ENCODE measurements at regions not wholly inside any gene's neighbourhood (a gene's known extent, or its start where the extent isn't known, plus 50 kb on each side); places are given as distances from the start of the nearest gene placed in this dataset.
A peak's percentile ranks its signal among the peaks of the same experiment; 100 is the strongest.

DNA sequence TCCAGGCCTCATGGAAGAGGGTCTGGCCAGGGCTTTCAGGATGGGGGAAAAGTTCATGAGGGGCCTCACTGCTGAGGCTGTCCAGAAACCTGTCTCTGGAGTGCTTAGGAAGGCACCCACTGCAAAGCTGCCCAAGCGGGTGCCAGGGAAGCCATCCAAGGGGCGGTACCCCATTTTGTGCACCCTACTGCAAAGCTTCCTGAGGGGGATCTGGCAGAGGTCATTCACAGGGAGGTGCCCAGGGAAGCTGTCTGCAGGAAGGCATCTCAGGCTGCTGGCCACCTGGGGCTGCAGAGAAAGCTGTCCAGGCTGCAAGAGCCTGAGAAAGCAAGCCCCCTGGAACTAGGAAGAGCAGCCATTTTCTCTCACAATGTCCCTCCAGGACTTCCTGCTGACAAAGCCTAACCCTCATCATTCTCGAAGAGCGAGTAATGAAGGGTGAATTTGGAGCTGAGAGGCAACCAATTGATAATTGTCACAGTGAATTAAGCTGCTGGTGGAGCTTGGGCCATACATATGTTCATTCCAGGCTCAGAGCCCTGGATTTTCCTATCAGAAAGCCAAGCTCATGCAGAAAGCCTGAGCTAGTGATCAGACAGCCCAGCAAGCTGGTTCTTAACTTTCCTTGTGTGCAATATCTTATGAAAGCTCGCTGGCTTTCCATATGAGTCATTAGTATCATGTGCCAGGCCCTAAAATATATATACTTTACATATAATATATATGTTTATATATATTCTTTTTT, 62.2 kb upstream of the SLC22A16 start:
- DNase-seq (ENCODE audit: low read depth in 2 of 2), result no peak

DNA sequence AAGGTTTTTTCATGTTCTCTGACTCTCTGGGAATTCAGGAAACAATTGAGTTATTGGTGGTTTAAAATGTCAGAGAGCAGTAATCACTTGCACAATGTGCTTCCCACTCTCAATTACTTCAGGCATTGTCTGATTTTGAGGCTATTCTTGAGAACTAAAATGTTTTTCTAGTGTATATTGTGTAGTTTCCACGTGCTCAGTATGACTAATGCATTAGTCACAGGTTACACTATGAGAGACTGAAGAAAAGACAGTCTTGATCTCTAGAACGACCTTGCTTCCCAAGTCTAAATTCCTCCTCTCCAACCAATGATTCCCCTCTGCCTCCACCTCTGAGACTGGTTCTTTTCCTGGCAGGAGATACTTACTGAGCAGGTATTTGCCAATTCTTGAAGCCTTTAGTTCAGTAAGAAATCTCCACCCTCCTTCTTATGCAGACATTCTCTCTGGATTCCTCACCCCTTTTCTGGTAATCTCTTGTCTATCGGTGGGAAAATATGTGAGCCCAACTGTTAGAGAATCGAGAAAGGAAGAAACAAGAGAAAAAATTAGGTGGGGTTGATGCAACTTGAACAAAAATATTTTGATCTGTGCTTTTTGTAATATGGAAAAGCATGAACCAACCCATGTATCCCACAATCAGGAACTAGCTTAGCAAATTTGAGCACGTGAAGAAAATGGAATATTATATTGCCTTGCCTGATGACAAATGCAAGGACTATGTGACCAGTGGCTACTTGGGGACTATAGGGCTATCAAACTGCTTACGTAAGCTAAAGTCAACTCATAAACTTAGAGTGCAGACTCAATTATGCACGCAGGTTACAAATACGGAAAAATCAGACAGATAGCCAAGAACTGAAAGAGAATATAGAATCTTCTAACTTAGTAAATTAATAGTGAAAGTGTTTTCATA, 61.1 kb upstream of the SLC22A16 start:
- no peak for DNase-seq (ENCODE audit: low read depth in 2 of 2)

DNA sequence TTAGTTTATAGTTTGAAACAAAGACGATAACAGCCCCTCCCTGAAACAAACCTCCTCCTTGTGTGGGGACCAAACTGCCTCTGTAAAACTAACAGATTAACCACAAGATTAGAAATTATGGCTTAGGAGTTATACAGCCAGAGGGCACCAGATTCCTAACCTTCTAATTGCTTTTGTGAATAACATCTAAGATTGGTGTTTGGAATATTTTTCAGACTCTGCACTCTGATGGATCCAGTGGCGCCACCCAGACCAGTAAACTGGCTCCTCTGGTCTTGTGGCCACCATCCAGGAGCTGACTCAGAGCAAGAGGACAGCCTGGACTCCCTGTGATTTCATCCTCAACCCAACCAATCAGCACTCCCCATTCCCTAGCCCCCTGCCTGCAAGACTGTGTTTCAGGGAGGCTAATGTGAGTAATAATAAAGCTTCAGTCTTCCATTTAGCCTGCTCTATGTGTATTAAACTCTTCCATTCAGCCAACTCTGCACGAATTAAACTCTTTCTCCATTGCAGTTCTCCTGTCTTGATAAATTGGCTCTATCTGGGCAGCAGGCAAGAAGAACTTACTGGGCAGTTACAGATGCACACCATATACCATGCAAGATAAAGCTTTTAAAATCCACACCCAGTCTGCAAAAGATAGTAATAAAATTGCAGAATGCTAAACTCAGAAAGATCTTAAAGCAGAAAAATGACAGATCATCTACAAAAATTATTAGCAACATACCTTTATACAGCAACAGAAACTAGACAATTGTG, 58.5 kb upstream of the SLC22A16 start:
- DNase-seq (ENCODE audit: low read depth in 2 of 2), result no peak

DNA sequence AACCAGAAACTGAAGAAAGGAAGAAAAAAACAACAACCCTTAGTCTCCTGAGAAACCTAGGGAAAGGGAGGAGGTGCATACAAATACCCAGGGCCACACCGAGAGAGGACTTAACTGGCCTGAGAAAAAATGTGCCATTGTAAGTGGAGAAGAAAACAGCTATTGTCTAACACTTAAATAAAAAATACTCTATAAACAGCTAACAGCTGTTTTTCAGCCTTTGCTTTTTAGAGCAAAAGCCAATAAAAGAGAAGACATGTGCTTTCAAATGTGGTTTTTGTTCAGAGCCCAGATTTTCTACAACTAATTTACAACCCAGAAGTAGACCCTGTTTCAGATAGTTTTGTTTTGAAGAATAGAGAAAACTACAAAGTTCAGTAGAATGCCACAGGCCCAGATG, 56.0 kb upstream of the SLC22A16 start:
- no peak for DNase-seq (ENCODE audit: low read depth in 2 of 2)

DNA sequence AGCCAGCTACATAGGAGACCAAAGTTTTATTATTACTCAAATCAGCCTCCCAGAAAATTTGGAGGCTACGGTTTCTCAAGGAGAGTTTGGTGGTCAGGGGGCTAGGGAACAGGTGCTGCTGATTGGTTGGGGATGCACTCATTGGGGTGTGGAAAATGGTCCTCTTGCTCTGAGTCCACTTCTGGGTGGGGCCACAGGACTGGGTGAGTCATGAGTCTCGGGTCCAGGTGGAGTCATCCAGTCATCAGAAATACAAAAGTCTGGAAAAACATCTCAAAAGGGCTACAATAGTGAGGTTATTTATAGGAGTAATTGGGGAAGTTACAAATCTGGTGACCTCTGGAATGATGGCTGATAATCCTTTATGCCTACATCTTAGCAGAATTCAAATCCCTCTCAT, 54.3 kb upstream of the SLC22A16 start:
- DNase-seq (ENCODE audit: low read depth in 2 of 2), result no peak

DNA sequence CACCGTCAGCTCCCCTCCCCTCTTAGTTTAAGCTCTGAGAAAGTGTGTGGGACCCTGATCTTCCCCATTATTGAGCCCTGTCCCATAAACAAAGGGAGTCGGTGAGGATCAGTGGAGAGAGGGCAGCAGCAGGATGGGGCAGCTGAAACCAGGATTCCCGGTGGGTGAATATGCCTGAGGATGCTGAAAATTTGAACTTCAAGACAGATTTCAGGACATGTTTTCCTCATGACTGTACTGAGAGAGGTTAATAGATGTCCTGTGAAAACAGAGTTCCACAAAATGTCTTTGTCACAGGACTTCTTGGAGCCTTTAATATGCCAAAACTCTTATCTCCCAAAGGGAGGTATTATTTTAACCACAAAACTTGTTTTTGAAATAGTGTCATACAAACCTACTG, 53.5 kb upstream of the SLC22A16 start:
- DNase-seq (ENCODE audit: low read depth in 2 of 2), result no peak

DNA sequence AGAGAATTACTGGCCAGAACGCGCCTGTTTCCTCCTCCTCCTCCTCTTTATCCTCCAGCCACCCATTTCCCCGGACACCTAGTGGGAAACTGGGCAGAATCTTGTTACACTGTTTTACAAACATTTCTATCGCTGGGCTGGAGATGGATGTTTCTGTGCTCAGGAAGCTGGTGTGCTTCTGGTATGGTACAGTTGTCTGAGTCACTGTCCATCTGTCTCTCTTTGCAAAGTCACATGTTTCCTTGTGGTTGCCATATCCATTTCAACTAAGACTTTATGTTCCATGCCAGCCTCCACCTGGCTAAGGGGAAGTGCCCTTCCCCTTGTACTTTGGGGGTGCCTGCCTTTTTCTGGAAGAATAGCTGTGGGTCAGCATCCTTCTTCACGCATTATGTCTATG, 52.9 kb upstream of the SLC22A16 start:
- no peak for DNase-seq (ENCODE audit: low read depth in 2 of 2)

DNA sequence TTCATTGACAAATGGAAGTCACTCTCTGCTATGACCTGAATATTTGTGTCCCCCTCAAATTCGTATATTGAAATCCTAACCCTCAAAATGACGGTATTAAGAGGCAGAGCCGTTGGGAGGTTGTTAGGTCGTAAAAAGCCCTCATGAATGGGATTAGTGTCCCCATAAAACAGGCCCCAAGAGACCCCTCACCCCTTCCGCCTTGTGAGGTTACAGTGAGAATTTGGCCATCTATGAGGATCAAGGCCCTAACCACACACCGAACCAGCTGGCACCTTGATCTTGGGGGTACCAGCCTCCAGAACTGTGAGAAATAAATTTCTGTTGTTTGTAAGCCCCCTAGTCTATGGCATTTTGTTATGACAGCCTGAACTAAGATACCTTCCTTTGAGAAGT, 52.5 kb upstream of the SLC22A16 start:
- DNase-seq (ENCODE audit: low read depth in 2 of 2), result no peak

DNA sequence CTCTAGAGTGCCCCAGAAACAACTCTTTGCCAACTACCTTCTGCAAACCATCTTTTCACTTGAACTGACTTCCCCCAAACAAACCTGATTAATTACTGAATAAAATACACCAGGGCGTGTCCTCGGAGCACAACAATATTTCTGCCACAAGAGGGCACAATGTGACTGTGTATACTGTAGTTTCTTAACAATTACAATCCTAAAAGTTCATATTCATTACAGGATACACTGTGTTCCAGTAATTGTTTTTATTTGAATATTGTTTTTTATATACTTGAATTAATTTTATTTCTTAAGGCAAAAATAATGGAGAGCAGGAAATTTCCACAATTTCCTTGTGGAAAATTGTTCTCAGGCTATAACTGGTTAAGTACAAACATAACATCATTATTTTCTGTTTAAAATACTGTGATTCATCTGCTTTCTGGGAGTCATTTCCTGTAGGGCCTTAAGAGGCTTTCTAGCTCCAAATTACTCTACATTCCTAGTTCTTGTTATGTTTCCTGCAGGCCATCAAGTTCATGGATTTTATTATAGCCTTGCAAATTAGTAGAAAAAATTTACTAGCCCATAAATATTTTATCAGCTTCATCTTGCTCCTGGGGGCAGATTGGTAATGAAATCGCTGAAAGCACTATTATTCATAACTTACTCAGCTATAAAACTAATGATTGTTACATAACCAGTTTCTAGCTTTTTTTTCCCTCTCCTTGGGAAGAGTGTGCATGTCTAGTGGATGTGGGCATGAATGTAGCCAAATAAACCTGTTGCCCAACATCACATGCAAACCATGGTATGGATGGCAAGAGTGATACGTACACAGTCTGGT, 51.9 kb upstream of the SLC22A16 start:
- DNase-seq (ENCODE audit: low read depth in 2 of 2), result peak; percentile 15 to 38

DNA sequence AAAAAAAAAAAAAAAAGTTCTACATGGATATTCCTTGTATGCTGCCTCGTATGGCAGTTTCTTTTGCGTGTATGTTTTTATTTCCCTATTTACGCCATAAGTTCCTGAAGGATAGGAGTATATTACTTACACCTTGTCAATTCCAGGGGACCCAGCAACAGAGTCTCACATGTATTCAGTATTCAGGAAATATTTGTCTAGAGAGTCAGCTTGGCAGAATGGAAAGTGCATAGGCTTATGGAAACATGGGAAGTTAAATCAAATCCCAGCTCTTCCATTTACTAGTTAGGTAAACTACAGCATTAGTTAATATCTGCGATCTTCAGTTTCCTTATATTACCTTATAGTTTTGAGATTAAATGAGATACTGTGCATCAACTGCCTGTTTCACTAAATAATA, 51.1 kb upstream of the SLC22A16 start:
- DNase-seq (ENCODE audit: low read depth in 2 of 2), result no peak

DNA sequence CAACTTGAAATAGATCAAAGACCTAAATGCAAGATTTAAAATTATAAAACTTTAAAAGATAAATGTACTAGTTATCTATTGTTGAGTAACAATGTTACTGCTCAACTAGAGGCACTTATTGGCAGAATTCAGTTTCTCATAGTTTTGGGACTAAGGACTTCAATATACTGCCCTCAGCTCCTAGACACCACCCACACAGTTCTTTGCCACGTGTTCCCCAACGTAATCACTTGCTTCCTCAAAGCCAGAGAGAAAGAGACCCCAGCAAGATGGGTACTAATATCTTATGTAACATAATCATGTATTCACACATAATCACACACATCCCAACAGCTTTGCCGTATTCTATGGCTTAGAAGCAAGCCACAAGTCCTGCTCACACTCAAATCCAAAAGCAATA, 50.3 kb upstream of the SLC22A16 start:
- DNase-seq (ENCODE audit: low read depth in 2 of 2), result no peak
